ENCODE measurements at regions not wholly inside any gene's neighbourhood (a gene's known extent, or its start where the extent isn't known, plus 50 kb on each side); places are given as distances from the start of the nearest gene placed in this dataset.
"Not testable (repeated sequence)": the region's sequence is repeated elsewhere in the genome, so short reads cannot be mapped to it uniquely, and the experiment has no call there.

DNA sequence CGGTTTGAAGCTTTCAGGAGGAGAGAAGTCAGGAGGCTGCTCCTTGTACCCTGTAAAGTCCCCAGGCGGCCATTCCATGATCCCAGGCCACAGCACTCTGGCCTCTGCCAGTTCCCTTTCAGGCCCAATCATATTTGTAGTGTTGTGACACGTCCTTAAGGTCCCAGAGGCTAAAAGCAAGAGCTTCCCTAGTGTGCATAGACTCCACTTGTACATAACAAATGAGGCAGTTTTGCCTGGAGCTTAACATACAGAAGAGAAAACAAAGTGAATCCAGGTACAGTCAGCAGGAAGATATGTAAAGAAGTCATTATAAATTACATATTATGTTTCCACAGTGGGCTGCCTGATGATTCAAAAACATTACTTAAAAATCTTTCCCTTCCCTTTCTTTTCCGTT lies 81.1 kb upstream of the RPH3A start:
- DNase-seq (ENCODE audit: low read depth in 2 of 2) = no peak

- DNase-seq (ENCODE audit: low read depth in 2 of 2) = no peak
Measured at GRCh38 chr12:112711026-112711425, 80.5 kb upstream of the RPH3A start.

- no peak for DNase-seq (ENCODE audit: low read depth in 2 of 2)
Measured at GRCh38 chr12:112711507-112711906, 80.0 kb upstream of the RPH3A start.

DNA sequence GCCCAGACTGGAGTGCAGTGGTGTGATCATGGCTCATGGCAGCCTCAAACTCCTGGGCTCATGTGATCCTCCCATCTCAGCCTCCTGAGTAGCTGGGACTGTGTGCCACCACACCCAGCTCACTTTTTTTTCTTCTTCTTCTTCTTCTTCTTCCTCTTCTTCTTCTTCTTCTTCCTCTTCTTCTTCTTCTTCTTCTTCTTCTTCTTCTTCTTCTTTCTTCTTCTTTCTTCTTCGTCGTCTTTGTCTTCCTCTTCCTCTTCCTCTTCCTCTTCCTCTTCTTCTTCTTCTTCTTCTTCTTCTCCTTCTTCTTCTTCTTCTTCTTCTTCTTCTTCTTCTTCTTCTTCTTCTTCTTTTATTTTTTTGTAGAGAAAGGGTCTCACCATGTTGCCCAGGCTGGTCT lies 78.8 kb upstream of the RPH3A start:
- DNase-seq (ENCODE audit: low read depth in 2 of 2) = not testable (repeated sequence)

DNA sequence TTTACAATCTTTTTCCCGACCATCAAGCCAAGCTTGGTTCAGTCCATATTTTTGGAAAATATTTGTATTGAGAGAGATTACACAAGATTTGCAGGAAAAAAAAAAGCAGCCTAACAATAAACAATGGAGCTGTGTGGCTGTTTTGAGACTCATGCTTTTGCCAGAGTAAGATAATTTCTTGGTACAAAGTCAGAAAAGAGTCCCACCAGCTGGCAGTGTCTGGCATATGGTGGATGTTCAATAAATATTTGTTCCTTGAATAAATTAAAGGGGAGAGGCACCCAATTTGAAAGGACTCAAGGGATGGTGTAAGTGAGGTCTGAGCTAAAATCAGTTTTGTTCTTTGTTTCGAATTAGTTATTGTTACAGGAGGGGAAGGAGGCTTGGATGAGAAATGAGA lies 78.1 kb upstream of the RPH3A start:
- DNase-seq (ENCODE audit: low read depth in 2 of 2) = no peak

DNA sequence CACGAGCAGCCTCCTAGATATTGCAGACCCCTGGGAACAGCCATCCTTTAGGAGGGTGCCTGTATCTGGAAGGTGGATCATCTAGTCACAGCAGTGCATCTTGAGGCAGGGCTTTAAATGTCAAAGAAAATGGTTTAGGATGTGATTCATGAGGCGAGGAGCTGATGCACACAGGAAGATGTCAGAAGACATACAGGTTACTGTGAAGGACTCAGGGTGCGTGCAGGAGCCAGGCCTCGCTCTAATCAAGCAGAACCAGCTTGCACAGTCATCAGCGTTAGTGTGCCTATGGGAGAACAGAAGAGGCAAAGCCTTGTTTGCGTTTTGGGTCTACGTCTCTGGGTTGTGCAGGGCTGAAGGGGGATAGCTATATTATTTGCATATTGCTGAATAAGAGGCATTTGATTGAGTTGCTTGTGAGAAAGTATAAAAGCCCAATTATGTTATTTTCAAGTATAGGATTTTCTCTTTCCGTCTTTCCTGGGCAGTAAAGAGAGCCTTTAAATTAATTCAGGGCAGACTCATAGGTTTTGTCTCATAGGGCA lies 77.3 kb upstream of the RPH3A start:
- DNase-seq (ENCODE audit: low read depth in 2 of 2) = no peak

DNA sequence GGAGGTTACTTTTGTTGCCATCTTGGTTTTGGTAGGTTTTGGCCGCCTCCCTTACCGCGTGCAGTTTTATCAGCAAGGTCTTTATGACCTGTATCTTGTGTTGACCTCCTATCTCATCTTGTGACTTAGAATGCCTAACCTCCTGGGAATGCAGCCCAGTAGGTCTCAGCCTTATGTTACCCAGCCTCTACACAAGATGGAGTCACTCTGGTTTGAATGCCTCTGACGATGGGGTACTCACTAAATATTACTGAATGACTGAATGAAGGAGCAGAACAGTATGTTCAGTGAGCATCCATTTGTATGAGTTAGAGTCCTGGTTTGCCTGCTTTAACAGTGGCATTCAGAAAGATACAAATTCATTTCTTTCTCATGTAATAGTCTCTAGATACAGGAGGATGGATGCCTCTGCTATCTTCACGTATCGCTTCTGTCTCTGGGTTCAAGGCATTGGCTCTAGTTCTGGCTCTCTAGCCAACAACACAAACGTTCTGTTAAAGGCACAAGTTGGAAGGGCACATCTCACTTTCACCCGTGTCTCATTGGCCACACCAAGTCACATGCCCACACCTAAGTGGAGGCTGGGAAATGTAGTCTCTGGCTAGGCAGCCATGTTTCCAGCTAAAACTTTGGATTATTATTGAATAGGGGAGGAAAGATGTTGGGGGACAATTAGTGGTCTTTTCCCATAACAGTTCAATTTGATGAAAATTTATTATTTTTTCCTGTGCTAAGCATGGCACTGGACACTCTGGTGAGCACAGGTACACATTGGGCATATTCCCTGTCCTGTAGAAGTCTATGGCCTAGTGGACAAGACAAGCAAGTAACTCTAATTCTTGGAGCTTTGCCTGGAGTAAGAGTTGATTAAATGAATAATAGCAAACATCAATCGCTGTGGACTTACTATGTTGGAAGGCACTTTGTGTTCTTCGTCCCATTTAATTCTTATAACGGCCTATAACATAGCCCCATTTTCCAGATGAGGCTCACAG lies 75.2 kb upstream of the RPH3A start:
- DNase-seq (ENCODE audit: low read depth in 2 of 2) = peak in 1 of 2 donors; percentile 14

DNA sequence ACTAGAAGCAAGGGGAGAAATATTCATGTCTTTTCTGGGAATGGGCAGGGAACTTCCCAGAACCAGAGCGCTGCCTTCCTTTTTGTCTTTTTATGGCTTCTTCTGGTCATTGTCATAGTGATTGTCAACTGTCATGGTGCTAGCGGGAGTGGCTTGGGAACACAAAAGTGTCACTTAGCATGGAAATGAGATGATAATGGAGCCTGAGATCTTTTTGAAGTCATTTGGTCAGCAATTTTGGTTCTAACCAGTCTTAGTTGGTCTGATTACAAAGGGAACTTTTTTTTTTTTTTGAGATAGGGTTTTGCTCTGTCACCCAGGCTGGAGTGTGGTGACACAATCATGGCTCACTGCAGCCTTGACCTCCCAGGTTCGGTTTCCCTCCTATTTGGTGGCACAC lies 62.7 kb upstream of the RPH3A start:
- DNase-seq (ENCODE audit: low read depth in 2 of 2) = no peak

DNA sequence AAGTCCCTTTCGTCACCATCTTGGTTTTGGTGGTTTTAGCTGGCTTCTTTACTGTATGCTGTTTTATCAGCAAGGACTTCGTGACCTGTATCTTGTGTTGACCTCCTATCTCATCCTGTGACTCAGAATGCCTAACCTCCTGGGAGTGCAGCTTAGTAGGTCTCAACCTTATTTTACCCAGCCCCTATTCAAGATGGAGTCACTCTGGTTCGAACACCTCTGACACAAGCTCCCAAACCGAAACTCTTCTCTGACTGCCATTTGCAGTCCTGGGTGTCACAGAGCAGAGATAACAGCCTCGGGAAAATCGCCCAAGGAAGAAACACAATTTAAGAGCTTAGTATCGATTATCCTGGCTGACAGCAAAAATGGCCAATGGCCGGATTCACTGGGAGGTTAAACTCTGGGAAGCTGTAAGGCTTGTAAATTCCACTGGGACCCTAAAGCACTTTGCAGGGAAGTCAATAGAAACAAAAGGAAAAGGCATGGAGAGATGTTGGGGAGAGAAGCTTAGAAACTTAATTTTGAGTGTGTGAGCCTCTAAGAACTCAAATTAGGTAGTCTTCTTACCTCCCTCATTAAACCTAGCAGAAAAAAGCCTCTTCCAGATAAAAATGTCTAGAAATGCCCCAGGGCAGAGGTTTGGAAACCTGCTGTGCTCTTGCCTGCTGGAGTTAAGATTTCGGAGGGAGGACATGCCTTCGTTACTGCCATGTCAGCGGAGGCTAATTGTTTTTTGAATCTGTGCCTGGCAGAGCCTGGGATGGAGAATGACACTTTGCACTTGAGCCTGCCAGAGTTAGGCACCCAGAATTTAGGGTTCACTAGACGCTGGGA lies 56.5 kb upstream of the RPH3A start:
- no peak for DNase-seq (ENCODE audit: low read depth in 2 of 2)

DNA sequence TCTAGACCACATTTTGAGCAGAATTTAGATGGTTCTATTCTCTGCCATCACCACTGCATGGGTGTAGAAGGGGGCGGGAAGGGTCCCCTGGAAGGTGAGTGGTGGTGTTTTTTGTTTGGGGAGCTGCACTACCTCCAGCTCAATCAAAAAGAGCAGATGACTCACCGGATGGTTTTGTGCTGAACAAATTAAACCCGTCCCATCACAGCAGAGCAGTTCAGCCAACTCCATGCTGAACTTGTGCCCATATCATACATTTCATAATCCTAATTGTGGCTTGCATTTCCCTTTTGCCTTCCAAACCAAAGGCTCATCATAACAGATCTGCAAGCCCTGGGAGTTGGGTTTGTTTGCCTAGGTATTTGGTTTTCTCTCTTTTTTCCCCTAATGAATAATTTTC lies 53.0 kb upstream of the RPH3A start:
- no peak for DNase-seq (ENCODE audit: low read depth in 2 of 2)

GRCh38 chr12:112740387-112740934 lies 51.1 kb upstream of the RPH3A start:
- no peak for DNase-seq (ENCODE audit: low read depth in 2 of 2)

- no peak for DNase-seq (ENCODE audit: low read depth in 2 of 2)
Measured at GRCh38 chr12:112741106-112741505, 50.4 kb upstream of the RPH3A start.
